ENCODE measurements at regions not wholly inside any gene's neighbourhood (a gene's known extent, or its start where the extent isn't known, plus 50 kb on each side); places are given as distances from the start of the nearest gene placed in this dataset.

DNA sequence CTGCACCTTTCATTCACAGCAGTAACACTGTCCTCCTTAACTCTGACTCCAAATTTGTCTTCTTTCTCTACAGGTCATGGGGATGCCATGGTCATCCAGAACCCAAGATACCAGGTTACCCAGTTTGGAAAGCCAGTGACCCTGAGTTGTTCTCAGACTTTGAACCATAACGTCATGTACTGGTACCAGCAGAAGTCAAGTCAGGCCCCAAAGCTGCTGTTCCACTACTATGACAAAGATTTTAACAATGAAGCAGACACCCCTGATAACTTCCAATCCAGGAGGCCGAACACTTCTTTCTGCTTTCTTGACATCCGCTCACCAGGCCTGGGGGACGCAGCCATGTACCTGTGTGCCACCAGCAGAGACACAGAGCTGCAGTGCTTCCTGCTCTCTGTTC lies 156.2 kb upstream of the PRSS1 start:
- intact Hi-C loops (cut with micrococcal nuclease), result no loop called here

GRCh38 chr7:142592664-142593063 lies 156.6 kb upstream of the PRSS1 start:
- intact Hi-C loops (cut with micrococcal nuclease), result no loop called here
- Histone ChIP-seq H3K36me3 (no peaks in the 10 kb centered on the region), H3K27me3 (ENCODE audit: low read depth) (peaks cover 58% of the 10 kb centered on the region), H3K27ac (replicated peaks) (no peak overlapping the region), H3K4me1 (no peaks in the 10 kb centered on the region), H3K4me3 (no peak overlapping the region), H3K9me3 (replicated peaks) (no peaks in the 10 kb centered on the region)
- TF ChIP-seq CTCF (IDR thresholded peaks at IDR 0.05; ENCODE audit: borderline replicate concordance), result no peak
- DNase-seq, result no peak

More for the DNA sequence above, 156.2 kb upstream of the PRSS1 start:
- H3K36me3 ChIP-seq, result no peaks in the 10 kb centered on the region
- no peak for TF ChIP-seq CTCF (IDR thresholded peaks at IDR 0.05; ENCODE audit: borderline replicate concordance)
- H3K4me1 ChIP-seq, result no peaks in the 10 kb centered on the region
- peaks cover 63% of the 10 kb centered on the region for H3K27me3 ChIP-seq (ENCODE audit: low read depth)
- DNase-seq, result no peak
- no peak overlapping the region for H3K27ac ChIP-seq (replicated peaks)
- H3K9me3 ChIP-seq (replicated peaks), result no peaks in the 10 kb centered on the region
- H3K4me3 ChIP-seq, result no peak overlapping the region

- Histone ChIP-seq H3K27me3 (ENCODE audit: low read depth) (peaks cover 54% of the 10 kb centered on the region), H3K4me1 (no peaks in the 10 kb centered on the region), H3K4me3 (no peak overlapping the region), H3K27ac (replicated peaks) (no peak overlapping the region), H3K9me3 (replicated peaks) (no peaks in the 10 kb centered on the region), H3K36me3 (no peaks in the 10 kb centered on the region)
- TF ChIP-seq CTCF (IDR thresholded peaks at IDR 0.05; ENCODE audit: borderline replicate concordance), result no peak
- DNase-seq, result no peak
- intact Hi-C loops (cut with micrococcal nuclease), result no loop called here
Observed at GRCh38 chr7:142592231-142592630, 157.0 kb upstream of the PRSS1 start.

DNA sequence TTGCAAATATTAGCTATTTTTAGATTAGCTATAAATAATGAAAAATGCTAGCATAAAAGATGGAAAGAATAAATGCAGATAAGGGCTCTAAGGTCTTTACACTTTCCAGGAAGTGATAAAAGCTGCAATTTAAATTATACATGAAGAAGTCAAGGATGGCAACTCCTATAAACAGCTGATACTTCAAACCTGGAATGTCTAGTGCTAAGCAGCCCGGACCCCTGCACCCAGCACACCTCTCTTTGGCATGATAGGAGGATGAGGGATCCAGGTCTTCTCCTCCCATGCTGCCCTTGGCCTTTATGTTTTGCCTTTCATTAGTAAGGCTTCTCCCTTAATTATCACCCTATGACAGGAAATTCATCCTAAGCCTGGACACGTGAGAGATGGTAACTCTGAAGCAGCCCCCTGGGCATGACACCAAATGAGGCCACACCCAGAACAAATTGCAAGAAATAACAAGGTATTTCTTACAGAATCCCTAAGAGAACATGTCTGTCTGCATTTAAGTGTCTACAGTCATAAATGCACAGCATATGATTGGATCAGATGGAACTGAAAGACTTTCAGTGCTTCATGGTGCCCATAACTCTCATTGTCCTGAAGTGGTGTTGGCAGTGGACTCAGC lies 158.3 kb upstream of the PRSS1 start:
- no peaks in the 10 kb centered on the region for H3K9me3 ChIP-seq (replicated peaks)
- H3K36me3 ChIP-seq, result no peaks in the 10 kb centered on the region
- DNase-seq, result no peak
- intact Hi-C loops (cut with micrococcal nuclease), result no loop called here
- H3K27me3 ChIP-seq (ENCODE audit: low read depth), result peaks cover 48% of the 10 kb centered on the region
- no peaks in the 10 kb centered on the region for H3K4me1 ChIP-seq
- no peak for TF ChIP-seq CTCF (IDR thresholded peaks at IDR 0.05; ENCODE audit: borderline replicate concordance)
- no peak overlapping the region for H3K27ac ChIP-seq (replicated peaks)
- no peak overlapping the region for H3K4me3 ChIP-seq

DNA sequence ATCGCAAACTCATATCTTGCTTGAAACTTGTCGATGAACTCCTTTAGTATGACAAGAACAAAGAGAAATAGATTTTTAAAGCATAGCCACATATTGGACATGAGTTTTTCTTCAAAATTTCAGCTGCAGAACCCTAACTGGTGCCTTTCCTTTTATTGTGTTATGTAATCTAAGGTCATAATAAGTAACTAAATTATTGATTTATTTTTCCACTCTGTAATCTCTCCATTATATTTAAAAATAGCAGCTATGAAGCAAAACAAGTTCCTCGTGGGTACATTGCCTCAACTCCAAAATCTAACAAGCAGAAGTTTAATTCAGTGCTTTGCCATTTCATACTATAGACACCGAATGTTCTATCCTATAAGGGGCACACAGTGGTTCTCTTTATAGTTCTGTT lies 159.2 kb upstream of the PRSS1 start:
- intact Hi-C loops (cut with micrococcal nuclease), result no loop called here
- Histone ChIP-seq H3K4me3 (no peak overlapping the region), H3K27me3 (ENCODE audit: low read depth) (peaks cover 39% of the 10 kb centered on the region), H3K9me3 (replicated peaks) (no peaks in the 10 kb centered on the region), H3K36me3 (no peaks in the 10 kb centered on the region), H3K27ac (replicated peaks) (no peak overlapping the region), H3K4me1 (no peaks in the 10 kb centered on the region)
- DNase-seq, result no peak
- TF ChIP-seq CTCF (IDR thresholded peaks at IDR 0.05; ENCODE audit: borderline replicate concordance), result no peak

Data from left ventricle myocardium inferior (tissue), 1 donor.